Left renal cortex interstitium (tissue), 4 donors: ENCODE measurements at regions not wholly inside any gene's neighbourhood (a gene's known extent, or its start where the extent isn't known, plus 50 kb on each side); places are given as distances from the start of the nearest gene placed in this dataset.
"Not testable (repeated sequence)": the region's sequence is repeated elsewhere in the genome, so short reads cannot be mapped to it uniquely, and the experiment has no call there.

Source experiments
- DNase-seq, 4 donors: peaks; one replicate each; pipeline ENCODE4 v3.0.0-alpha.2; 2013; ENCODE audit warnings: low read depth in 4 of 4, low spot score in 2 of 4, missing footprints in 1 of 4

DNA sequence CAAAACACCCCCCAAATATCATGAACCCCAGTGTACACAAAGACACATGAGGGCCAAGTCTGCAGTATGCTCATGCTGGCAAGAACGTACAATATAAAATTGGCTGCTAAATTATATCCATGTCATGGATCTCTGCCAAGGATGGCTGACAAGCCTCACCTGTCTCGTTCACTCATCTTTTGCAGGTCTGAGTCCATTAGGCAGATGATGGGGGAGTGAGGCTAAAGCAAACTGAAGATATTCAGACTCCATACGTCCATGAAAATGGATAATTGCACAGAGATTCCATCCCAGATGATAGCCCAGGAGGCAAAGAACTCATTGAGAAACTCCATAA is 122.3 kb upstream of the PTPRG start:
- DNase-seq = no peak

DNA sequence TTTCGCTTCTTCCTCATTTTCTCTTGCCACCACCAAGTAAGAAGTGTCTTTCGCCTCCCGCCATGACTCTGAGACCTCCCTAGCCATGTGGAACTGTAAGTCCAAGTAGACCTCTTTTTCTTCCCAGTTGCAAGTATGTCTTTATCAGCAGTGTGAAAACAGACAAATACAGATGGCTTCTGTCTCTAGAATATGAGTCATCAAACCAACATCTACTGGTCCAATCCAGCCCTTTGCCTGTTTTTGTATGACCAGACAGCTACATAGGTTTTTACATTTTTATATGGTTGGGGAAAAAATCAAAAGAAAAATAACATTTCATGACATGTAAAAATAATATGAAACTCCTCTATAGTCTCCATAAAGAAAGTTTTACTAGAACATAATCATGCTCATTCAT is 118.7 kb upstream of the PTPRG start:
- DNase-seq = no peak

DNA sequence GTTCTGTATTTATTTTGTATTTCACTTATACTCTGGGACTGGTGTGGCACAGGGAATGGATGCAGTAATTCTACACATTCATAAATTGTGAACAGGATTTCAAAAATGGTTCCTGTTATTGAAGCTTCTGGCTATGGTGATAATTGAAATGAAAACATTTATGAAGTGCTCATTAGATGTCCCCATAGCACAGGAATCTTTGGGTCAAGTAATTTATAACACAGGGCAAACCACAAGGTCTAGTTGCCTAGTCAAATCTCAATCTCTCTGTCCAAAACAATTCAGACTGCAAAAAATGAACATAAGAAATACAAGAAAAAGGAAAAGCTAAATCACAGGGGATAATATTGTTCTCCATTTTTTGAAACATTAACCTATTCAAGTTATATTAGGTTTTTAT is 117.5 kb upstream of the PTPRG start:
- no peak for DNase-seq

DNA sequence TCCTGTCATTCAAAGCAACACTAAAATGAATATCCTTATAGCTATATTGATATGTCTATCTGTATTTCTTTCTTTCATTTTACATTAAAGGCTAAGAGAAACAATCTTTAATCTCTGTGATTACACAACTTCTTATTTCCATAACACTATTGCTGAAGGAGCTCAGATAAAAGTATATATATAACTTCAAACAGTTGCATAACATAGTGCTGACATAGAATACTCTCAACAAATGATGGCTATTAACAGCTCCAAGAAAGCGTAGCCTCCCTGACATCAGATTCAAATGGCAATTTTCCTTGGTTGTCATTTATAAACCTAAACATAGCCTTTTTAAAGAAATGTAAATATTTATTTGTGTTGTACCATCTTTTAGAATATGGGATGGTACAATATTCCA is 116.6 kb upstream of the PTPRG start:
- no peak for DNase-seq

GRCh38 chr3:61445924-61446323 is 115.4 kb upstream of the PTPRG start:
- DNase-seq = no peak

DNA sequence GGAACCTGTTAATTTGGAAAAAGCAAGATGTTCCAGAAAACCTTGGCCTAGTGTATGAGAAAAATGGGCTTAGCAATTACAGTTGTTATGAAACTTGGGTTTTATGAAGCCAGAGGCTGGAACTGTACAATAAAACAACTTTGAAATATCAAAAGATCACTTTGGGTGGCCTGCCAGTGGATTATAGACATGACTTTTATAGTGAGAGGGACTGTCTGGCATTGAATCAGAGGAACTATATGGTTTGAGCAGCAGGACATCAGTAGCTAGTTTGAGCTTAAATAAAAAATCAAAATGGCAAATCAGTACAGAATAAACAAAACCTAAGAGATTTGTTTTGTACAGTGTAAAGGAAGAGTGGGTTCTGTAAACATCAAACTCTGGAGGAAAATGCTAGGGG is 115.0 kb upstream of the PTPRG start:
- DNase-seq = no peak

DNA sequence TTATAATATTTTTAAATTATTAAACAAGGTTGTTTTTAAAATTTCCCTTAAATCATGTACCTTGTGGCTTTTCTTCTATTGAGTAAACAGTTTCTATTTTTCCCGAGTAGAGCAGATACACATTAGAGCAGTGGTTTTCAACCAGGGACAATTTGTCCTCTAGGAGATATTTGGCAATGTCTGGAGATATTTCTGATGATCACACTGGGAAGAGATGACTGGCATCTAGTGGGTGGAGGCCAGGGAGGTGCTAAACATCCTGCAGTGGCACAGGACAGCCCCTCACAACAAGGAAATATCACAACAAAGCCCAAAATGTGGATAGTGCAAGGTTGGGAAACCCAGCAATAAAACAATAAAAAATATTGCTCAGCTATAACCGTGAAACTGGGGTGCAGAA is 113.0 kb upstream of the PTPRG start:
- no peak for DNase-seq

DNA sequence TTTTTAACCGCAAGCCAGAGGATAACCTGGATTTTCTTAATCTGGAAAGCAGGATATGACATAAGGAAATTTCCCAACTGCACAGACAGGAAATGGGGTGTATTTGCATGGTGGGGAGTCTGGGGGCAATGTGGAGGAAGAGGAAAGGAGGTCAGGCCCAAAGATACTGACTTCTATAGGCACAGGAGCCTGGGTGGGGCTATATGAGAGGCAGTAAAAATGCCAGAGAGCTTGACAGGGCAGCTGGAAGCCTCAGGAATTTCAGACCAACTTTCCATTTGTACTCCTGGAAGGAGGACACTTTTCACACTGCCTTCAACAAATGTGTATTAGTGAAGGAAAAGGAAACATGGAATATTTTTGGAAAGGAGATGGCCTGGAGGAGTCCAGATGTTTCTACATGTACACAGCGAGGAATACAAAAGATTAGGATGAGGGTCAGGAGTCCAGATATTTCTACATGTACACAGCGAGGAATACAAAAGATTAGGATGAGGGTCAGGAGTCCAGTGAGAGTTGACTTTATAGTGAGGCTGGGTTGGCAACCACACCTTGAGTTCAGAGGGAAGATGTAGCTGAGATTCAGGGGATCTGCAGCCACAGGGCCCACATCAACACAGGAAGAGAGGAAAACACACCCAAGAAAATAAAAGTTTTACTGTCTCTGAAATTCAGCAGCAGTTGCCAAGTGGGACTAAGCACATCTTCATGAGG is 111.9 kb upstream of the PTPRG start:
- DNase-seq = no peak

GRCh38 chr3:61450866-61451265 is 110.5 kb upstream of the PTPRG start:
- no peak for DNase-seq

DNA sequence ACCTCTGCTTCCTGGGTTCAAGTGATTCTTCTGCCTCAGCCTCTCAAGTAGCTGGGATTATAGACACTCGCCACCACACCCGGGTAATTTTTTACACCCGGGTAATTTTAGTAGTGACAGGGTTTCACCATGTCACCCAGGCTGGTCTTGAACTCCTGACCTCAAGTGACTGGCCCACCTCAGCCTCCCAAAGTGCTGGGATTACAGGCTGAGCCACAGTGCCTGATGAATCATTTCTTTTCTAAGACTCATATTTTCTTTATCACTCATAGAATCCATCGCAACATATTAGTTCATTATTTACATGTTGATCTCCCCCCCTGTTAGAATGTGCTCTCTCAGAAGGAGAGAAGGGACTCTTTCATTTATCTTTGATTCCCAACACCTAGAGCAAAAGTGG is 109.5 kb upstream of the PTPRG start:
- DNase-seq = no peak

DNA sequence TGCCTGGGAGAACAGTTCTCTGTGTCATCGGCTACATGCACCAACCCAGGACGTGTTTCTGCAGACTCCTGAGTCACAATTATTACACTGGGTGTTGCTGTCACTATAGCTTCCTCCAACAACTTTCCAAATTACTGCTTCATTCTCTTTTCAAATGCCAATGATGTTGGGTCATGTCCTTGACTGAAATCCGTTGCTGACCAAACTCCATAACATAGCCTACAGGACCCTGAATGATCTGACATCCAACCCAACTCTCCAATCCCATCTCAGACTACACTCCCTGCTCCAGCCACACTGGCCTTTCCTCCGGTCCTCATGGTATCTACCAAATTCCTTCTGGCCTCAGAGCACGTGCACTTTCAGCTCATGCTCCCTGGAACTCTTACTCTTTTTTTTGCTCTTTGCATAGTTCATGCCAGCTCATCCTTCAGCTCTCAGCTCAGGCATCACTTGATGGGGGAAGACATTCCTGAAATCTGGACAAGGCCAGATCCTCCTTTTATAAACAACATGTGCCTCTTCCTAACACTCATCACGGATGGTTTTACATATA is 108.8 kb upstream of the PTPRG start:
- no peak for DNase-seq

- no peak for DNase-seq
Observed at GRCh38 chr3:61454006-61454585, 107.3 kb upstream of the PTPRG start.

DNA sequence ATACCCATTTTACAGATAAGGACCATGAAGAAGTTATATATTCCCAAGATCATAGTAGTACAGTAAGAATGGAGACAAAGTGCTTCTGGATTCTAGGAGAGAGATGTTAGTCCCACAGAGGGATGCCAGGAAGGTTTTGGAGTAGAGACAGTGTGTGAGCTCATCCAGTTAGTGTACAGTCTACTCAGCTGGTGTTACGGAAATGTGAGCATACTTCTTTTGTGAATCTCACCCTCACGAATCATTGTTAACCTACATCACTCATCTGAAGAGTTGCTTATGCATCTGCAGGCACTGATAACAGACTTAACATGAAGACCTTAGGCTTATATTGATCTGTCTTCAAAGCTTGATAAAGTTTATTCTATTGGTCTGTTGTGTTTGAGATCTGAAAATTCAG is 106.6 kb upstream of the PTPRG start:
- DNase-seq = no peak

DNA sequence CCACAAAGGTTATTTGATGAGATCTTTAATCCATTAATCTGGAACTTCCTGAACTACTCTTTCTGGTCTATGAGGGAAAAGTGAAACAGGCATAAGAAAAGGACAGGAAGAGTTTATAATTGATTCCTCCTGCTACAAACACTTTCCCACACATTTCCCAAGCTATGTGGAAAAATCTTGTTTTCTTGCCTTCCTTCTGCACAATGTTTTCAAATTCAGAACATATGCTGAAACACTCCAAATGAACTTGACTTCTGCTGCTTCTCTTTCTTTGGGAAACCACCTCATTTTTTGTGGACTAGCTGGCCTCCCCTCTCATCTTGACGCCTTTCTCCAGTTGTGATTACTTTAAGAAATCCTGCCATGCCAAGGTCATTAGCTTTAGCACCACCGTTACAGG is 100.7 kb upstream of the PTPRG start:
- no peak for DNase-seq

GRCh38 chr3:61463191-61463590 is 98.2 kb upstream of the PTPRG start:
- no peak for DNase-seq

DNA sequence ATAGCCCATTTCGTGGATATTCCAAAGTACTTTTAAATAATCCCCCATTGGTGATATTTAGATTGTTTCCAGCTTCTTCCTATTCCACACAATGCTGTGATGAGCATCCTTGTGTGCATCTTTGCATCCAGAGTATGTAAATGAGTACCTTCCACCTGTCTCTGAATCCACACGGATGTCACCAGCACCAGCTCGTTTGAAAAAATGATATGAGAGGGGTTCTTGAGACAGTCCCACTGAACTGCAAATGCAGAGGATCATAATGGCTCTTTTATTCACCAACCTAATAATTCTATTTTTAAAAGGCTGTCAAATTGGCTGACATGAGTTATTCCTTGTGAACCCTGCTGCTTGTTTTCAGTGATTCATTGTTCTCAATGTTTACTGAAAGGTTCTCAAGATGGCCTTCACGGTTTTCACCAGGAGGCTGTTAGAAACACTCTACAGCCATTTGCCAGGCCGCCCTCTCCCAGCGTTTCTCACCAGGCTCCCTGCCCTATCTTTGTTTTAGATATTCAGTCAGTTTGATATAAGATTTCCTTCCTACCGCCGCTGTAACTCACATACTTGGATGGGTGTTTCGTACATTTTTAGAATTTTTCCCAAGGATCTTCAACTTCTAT is 96.7 kb upstream of the PTPRG start:
- no peak for DNase-seq

- DNase-seq = no peak
Observed at GRCh38 chr3:61466357-61466756, 95.0 kb upstream of the PTPRG start.

DNA sequence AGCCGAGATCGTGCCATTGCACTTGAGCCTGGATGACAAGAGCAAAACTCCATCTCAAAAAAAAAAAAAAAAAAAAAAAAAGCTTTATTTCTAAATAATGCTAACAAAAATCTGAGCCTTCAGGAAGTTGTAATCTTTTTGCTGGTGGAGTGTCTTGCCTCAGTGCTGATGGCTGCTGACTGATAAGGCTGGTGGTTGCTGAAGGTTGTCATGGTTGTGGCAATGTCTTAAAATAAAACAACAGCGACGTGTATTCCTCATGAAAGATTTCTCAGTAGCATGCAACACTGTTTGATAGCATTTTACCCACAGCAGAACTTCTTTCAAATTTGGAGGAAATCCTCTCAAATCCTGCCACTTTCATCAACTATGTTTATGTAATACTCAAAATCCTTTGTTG is 77.4 kb upstream of the PTPRG start:
- no peak for DNase-seq

- DNase-seq = no peak
Observed at GRCh38 chr3:61493339-61493738, 68.0 kb upstream of the PTPRG start.

GRCh38 chr3:61494309-61494708 is 67.1 kb upstream of the PTPRG start:
- not testable (repeated sequence) for DNase-seq

DNA sequence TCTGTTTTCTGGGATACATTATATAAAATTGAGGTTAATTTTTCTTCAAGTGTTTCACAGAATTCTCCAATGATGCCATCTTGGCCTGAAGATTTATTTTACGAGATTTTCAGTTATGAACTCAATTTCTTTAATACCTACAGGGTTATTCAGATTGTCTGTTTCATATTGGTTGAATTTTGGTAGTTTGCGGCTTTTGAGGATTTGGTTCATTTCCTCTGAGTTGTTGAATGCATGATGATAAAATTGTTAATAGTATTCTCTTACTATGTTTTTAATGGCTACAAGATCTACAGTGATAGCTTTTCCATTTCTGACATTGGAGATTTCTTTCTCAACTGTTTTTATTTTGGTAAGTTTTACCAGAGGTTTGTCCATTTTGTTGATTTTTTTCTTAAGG is 63.9 kb upstream of the PTPRG start:
- DNase-seq = no peak

GRCh38 chr3:61505197-61505596 is 56.2 kb upstream of the PTPRG start:
- DNase-seq = no peak
